Ovary (tissue), 3 donors: ENCODE measurements at regions not wholly inside any gene's neighbourhood (a gene's known extent, or its start where the extent isn't known, plus 50 kb on each side); places are given as distances from the start of the nearest gene placed in this dataset.

ENCODE experiments used
- CTCF ChIP-seq, 3 donors: fragments of 450-650 bp in 2 of 3; fragments of 200-600 bp in 1 of 3; IDR thresholded peaks; one replicate each; pipeline versions ENCODE4 v1.5.1 to v1.8.0; 2016 to 2022; ENCODE audit warnings: antibody characterized with exemption in 3 of 3, mild to moderate bottlenecking in 1 of 3
- EP300 ChIP-seq: sonication (generic); formaldehyde crosslinking; IDR thresholded peaks from one replicate; pipeline ENCODE4 v1.6.1; 2017; ENCODE audit warnings: antibody characterized with exemption
- donor health status: DM: no; HTN: no; CAD: no.

GRCh38 chr9:87324613-87325194 is 173.0 kb upstream of the DAPK1 start:
- TF ChIP-seq CTCF (IDR thresholded peaks at IDR 0.05) (peak; percentile 55 to 93 (median 88)), EP300 (no peak)
